ENCODE measurements at regions not wholly inside any gene's neighbourhood (a gene's known extent, or its start where the extent isn't known, plus 50 kb on each side); places are given as distances from the start of the nearest gene placed in this dataset.

DNA sequence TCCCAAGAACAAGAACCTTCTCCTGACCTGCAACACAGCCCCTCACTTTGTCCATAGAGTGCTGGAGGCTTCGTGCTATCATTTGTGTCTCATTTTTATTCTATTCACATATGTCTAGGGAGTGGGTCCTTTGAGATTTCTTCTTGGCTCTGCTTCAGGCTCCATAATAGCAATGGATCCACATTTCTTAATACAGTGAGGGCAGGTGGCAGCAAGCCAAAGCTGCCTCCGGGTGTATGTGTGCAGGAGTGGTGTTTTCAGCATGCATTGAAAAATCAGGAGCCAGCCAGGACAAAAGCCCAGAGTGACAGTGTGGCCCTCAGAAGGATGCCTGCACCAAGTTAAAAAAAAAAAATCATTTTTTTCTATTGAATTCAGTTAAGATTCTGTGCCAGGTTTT lies 115.1 kb upstream of the PELI1 start:
- H3K4me3 ChIP-seq (replicated peaks; ENCODE audit: low read depth, low read length): no peak overlapping the region
- TF ChIP-seq, protein P1, sequence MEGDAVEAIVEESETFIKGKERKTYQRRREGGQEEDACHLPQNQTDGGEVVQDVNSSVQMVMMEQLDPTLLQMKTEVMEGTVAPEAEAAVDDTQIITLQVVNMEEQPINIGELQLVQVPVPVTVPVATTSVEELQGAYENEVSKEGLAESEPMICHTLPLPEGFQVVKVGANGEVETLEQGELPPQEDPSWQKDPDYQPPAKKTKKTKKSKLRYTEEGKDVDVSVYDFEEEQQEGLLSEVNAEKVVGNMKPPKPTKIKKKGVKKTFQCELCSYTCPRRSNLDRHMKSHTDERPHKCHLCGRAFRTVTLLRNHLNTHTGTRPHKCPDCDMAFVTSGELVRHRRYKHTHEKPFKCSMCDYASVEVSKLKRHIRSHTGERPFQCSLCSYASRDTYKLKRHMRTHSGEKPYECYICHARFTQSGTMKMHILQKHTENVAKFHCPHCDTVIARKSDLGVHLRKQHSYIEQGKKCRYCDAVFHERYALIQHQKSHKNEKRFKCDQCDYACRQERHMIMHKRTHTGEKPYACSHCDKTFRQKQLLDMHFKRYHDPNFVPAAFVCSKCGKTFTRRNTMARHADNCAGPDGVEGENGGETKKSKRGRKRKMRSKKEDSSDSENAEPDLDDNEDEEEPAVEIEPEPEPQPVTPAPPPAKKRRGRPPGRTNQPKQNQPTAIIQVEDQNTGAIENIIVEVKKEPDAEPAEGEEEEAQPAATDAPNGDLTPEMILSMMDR (IDR thresholded peaks at IDR 0.05; ENCODE audit: low read length, missing control alignments): no peak
- peak; percentile 83 for DNase-seq (ENCODE audit: low read depth)

DNA sequence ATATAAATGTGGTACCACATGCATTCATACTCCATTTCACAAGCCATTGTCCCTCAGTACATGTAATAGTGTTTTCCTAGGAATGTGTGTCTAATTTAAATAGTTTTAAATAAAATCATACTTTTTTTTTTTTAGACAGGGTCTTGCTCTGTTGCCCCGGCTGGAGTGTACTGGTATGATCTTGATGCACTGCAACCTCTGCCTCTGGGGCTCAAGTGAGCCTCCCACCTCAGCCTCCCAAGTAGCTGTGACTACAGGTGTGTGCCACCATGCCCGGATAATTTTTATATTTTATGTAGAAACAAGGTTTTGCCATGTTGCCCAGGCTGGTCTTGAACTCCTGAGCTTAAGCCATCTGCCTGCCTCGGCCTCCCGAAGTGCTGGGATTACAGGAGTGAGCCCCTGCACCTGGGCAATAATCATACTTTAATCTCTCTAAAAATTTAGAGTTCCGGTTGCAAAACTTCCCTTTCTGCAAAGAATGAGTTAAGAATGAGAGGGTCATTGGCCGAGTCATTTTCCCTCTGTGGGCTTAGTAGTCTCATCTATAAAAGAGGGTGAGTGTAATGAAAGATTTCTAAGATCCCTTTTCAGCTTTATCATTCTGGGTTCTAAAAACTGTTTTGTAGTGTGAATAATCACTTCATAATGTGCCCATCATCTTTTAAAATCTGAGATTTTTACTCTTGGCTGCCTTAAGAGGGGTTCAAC lies 116.0 kb upstream of the PELI1 start:
- TF ChIP-seq, protein P1 (IDR thresholded peaks at IDR 0.05; ENCODE audit: low read length, missing control alignments): no peak
- H3K4me3 ChIP-seq (replicated peaks; ENCODE audit: low read depth, low read length): no peak overlapping the region
- no peak for DNase-seq (ENCODE audit: low read depth)

DNA sequence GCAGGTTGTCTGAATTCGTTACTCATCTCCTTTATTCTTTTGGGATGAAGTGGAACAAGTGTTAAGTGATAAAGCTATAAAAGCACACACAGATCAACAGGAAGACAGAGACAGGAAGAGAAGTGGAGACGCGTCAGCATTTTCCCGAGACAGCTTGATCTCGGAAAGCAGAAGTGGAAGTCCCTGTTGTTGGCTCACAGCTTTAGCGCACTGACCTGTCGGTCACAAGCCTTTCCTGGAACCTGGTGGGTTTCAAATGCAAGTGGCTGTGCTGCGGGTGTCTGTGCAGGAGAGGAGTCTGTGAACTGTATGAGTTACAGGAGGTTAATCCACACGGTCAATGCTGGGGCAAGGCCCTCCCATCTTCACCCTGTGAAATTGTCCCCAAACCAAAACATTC lies 116.6 kb upstream of the PELI1 start:
- H3K4me3 ChIP-seq (replicated peaks; ENCODE audit: low read depth, low read length): no peak overlapping the region
- TF ChIP-seq, protein P1 (IDR thresholded peaks at IDR 0.05; ENCODE audit: low read length, missing control alignments): no peak
- peak; percentile 31 for DNase-seq (ENCODE audit: low read depth)

DNA sequence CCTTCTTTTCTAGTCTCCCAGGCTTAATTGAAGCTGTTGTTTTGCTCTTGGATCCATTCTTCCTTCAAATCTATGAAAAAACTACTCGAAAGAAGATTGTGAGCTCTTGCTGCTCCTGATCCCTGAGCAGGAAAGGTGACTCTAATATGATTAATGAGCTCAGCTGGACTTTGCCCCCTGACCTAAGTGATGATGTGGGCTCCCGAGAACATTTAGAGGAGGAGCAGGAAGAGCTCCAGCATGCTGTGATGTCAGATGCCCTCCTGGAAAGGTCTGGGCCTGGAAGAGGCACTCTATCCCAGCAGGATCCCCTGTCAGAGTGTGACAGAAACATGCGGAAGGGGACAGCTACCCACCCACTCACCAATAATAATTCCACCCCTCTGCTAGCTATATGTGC lies 117.9 kb upstream of the PELI1 start:
- peak; percentile 55 for DNase-seq (ENCODE audit: low read depth)
- TF ChIP-seq, protein P1 (IDR thresholded peaks at IDR 0.05; ENCODE audit: low read length, missing control alignments): no peak
- no peak overlapping the region for H3K4me3 ChIP-seq (replicated peaks; ENCODE audit: low read depth, low read length)

DNA sequence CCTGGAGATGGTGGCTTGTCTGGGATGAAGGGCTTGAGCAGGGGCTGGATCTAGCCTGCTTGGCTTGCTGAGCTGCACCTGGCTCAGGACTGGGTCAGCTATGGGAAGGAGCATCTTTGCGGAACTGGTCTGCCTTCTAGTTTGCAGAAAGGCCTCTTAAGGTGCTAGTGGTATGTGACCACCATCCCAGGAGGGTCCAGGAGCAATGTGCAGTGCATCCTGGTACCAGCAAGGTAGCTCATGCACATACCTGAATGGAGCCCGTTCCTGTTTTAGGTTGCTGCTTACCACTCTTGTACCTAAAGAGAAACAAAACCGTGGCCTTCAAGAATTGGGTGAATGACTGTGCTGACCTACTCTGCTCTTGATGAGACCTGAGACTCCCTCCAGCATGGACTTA lies 118.6 kb upstream of the PELI1 start:
- DNase-seq (ENCODE audit: low read depth): no peak
- TF ChIP-seq, protein P1 (IDR thresholded peaks at IDR 0.05; ENCODE audit: low read length, missing control alignments): no peak
- H3K4me3 ChIP-seq (replicated peaks; ENCODE audit: low read depth, low read length): no peak overlapping the region

DNA sequence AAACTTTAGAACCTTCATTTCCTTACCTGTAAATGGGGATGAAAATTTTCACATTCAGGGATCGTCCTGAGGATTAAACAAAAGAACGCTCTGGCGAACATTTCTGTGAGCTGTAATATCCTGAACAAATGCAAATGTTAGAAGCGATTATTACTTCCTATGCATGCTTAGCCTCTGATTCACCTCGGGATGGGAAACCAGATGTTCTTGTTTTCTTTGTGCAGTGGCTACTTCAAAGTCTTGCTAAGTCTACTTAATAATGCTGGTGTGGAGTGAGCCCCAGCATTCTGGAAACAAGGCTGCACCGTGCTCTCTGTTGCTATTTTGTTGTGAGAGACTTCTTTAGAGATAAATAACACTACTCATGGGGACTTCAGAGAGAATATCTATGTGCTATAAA lies 119.1 kb upstream of the PELI1 start:
- peak; percentile 92 for DNase-seq (ENCODE audit: low read depth)
- no peak overlapping the region for H3K4me3 ChIP-seq (replicated peaks; ENCODE audit: low read depth, low read length)

More for the DNA sequence above, 119.1 kb upstream of the PELI1 start:
- TF ChIP-seq, protein P1 (IDR thresholded peaks at IDR 0.05; ENCODE audit: low read length, missing control alignments): no peak

Data from fibroblast of pulmonary artery (primary cell).